ENCODE measurements at regions not wholly inside any gene's neighbourhood (a gene's known extent, or its start where the extent isn't known, plus 50 kb on each side); places are given as distances from the start of the nearest gene placed in this dataset.

DNA sequence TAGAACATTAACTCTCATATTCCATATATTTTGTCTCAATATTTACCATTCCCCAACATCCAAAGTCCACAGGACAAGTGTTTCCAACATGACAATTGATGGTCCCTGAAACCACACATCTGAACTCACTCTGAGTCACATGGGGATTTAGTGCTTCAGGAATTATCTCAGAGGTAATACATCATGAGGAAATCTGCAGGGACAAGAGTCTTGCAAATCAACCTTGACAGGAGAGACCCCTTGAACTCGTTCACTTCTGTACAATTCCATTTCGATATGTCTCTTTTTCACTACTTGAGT lies 119.7 kb upstream of the ABCA1 start (continued):
- TF ChIP-seq STAT1 (IDR thresholded peaks at IDR 0.05; ENCODE audit: unreplicated experiment) (no peak), JUNB (IDR thresholded peaks at IDR 0.05; ENCODE audit: unreplicated experiment) (no peak), ZNF114 (CRISPR knock-in tag; IDR thresholded peaks at IDR 0.05) (no peak), EZH2phosphoT487 (IDR thresholded peaks at IDR 0.05; ENCODE audit: unreplicated experiment) (no peak), CREB1 (CRISPR knock-in tag; IDR thresholded peaks at IDR 0.05; ENCODE audit: low read depth) (no peak)
- TF ChIP-seq, protein P1, sequence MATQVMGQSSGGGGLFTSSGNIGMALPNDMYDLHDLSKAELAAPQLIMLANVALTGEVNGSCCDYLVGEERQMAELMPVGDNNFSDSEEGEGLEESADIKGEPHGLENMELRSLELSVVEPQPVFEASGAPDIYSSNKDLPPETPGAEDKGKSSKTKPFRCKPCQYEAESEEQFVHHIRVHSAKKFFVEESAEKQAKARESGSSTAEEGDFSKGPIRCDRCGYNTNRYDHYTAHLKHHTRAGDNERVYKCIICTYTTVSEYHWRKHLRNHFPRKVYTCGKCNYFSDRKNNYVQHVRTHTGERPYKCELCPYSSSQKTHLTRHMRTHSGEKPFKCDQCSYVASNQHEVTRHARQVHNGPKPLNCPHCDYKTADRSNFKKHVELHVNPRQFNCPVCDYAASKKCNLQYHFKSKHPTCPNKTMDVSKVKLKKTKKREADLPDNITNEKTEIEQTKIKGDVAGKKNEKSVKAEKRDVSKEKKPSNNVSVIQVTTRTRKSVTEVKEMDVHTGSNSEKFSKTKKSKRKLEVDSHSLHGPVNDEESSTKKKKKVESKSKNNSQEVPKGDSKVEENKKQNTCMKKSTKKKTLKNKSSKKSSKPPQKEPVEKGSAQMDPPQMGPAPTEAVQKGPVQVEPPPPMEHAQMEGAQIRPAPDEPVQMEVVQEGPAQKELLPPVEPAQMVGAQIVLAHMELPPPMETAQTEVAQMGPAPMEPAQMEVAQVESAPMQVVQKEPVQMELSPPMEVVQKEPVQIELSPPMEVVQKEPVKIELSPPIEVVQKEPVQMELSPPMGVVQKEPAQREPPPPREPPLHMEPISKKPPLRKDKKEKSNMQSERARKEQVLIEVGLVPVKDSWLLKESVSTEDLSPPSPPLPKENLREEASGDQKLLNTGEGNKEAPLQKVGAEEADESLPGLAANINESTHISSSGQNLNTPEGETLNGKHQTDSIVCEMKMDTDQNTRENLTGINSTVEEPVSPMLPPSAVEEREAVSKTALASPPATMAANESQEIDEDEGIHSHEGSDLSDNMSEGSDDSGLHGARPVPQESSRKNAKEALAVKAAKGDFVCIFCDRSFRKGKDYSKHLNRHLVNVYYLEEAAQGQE (IDR thresholded peaks at IDR 0.05; ENCODE audit: unreplicated experiment), result no peak

DNA sequence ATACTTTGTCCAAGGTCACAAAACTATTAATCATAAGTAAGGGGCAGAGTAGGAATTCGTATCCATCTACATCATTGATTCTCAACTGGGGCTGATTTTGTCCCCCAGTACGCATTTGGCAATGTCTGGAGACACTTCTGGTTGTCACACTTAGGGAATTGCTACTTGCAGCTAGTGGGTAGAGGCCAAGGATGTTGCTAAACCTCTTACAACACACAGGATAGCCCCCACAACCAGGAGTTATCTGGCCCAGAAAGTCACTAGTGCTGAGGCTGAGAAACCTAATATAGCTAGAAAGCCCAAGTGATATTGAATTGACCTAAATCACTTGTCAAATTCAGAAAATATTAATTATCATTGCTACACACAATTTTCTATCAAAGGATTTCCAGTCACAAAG lies 120.4 kb upstream of the ABCA1 start:
- H3K4me3 ChIP-seq, result no peak overlapping the region
- no peaks in the 10 kb centered on the region for H4K20me1 ChIP-seq (replicated peaks; ENCODE audit: insufficient read depth)
- no peak for ATAC-seq
- H3K9me3 Mint-ChIP-seq, result no peaks in the 10 kb centered on the region
- H2AFZ ChIP-seq, result no peak overlapping the region
- no peak for DNase-seq (ENCODE audit: low spot score)
- no peaks in the 10 kb centered on the region for H3F3A ChIP-seq (replicated peaks; ENCODE audit: low read depth)
- H3K4me1 ChIP-seq (ENCODE audit: insufficient read depth), result no peaks in the 10 kb centered on the region
- H3K4me1 Mint-ChIP-seq, result peaks cover 14% of the 10 kb centered on the region
- H3K27ac ChIP-seq (ENCODE audit: low read depth), result no peak overlapping the region
- H3K27me3 Mint-ChIP-seq (ENCODE audit: insufficient read depth, low read depth, poor library complexity), result peaks cover 6% of the 10 kb centered on the region
- H3K27me3 ChIP-seq (ENCODE audit: insufficient read depth), result no peaks in the 10 kb centered on the region
- H3K36me3 Mint-ChIP-seq (ENCODE audit: low read depth), result no peaks in the 10 kb centered on the region
- H3K4me3 Mint-ChIP-seq, result no peak overlapping the region
- H3K4me2 ChIP-seq, result no peak overlapping the region
- H3K9me2 ChIP-seq (ENCODE audit: insufficient read depth), result peaks cover 8% of the 10 kb centered on the region; the same call in 1 of the 2 replicates
- H3K27ac Mint-ChIP-seq, result no peak overlapping the region
- H3K79me2 ChIP-seq (replicated peaks; ENCODE audit: insufficient read depth), result no peaks in the 10 kb centered on the region
- H3K36me3 ChIP-seq (ENCODE audit: insufficient read depth), result no peaks in the 10 kb centered on the region
- TF ChIP-seq POLR2AphosphoS5 (IDR thresholded peaks at IDR 0.05; ENCODE audit: low read depth) (no peak), EZH2phosphoT487 (IDR thresholded peaks at IDR 0.05; ENCODE audit: unreplicated experiment) (no peak), STAT1 (IDR thresholded peaks at IDR 0.05; ENCODE audit: unreplicated experiment) (no peak), NANOG (IDR thresholded peaks at IDR 0.05; ENCODE audit: borderline replicate concordance) (no peak), CREB1 (CRISPR knock-in tag; IDR thresholded peaks at IDR 0.05; ENCODE audit: low read depth) (no peak), JUNB (IDR thresholded peaks at IDR 0.05; ENCODE audit: unreplicated experiment) (no peak)
- TF ChIP-seq, protein P2, sequence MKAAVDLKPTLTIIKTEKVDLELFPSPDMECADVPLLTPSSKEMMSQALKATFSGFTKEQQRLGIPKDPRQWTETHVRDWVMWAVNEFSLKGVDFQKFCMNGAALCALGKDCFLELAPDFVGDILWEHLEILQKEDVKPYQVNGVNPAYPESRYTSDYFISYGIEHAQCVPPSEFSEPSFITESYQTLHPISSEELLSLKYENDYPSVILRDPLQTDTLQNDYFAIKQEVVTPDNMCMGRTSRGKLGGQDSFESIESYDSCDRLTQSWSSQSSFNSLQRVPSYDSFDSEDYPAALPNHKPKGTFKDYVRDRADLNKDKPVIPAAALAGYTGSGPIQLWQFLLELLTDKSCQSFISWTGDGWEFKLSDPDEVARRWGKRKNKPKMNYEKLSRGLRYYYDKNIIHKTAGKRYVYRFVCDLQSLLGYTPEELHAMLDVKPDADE (IDR thresholded peaks at IDR 0.05), result no peak
- TF ChIP-seq, protein P3, sequence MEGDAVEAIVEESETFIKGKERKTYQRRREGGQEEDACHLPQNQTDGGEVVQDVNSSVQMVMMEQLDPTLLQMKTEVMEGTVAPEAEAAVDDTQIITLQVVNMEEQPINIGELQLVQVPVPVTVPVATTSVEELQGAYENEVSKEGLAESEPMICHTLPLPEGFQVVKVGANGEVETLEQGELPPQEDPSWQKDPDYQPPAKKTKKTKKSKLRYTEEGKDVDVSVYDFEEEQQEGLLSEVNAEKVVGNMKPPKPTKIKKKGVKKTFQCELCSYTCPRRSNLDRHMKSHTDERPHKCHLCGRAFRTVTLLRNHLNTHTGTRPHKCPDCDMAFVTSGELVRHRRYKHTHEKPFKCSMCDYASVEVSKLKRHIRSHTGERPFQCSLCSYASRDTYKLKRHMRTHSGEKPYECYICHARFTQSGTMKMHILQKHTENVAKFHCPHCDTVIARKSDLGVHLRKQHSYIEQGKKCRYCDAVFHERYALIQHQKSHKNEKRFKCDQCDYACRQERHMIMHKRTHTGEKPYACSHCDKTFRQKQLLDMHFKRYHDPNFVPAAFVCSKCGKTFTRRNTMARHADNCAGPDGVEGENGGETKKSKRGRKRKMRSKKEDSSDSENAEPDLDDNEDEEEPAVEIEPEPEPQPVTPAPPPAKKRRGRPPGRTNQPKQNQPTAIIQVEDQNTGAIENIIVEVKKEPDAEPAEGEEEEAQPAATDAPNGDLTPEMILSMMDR (conservative IDR thresholded peaks at IDR 0.05; ENCODE audit: low read depth in 2 of 2), result no peak
- TF ChIP-seq, protein P4, sequence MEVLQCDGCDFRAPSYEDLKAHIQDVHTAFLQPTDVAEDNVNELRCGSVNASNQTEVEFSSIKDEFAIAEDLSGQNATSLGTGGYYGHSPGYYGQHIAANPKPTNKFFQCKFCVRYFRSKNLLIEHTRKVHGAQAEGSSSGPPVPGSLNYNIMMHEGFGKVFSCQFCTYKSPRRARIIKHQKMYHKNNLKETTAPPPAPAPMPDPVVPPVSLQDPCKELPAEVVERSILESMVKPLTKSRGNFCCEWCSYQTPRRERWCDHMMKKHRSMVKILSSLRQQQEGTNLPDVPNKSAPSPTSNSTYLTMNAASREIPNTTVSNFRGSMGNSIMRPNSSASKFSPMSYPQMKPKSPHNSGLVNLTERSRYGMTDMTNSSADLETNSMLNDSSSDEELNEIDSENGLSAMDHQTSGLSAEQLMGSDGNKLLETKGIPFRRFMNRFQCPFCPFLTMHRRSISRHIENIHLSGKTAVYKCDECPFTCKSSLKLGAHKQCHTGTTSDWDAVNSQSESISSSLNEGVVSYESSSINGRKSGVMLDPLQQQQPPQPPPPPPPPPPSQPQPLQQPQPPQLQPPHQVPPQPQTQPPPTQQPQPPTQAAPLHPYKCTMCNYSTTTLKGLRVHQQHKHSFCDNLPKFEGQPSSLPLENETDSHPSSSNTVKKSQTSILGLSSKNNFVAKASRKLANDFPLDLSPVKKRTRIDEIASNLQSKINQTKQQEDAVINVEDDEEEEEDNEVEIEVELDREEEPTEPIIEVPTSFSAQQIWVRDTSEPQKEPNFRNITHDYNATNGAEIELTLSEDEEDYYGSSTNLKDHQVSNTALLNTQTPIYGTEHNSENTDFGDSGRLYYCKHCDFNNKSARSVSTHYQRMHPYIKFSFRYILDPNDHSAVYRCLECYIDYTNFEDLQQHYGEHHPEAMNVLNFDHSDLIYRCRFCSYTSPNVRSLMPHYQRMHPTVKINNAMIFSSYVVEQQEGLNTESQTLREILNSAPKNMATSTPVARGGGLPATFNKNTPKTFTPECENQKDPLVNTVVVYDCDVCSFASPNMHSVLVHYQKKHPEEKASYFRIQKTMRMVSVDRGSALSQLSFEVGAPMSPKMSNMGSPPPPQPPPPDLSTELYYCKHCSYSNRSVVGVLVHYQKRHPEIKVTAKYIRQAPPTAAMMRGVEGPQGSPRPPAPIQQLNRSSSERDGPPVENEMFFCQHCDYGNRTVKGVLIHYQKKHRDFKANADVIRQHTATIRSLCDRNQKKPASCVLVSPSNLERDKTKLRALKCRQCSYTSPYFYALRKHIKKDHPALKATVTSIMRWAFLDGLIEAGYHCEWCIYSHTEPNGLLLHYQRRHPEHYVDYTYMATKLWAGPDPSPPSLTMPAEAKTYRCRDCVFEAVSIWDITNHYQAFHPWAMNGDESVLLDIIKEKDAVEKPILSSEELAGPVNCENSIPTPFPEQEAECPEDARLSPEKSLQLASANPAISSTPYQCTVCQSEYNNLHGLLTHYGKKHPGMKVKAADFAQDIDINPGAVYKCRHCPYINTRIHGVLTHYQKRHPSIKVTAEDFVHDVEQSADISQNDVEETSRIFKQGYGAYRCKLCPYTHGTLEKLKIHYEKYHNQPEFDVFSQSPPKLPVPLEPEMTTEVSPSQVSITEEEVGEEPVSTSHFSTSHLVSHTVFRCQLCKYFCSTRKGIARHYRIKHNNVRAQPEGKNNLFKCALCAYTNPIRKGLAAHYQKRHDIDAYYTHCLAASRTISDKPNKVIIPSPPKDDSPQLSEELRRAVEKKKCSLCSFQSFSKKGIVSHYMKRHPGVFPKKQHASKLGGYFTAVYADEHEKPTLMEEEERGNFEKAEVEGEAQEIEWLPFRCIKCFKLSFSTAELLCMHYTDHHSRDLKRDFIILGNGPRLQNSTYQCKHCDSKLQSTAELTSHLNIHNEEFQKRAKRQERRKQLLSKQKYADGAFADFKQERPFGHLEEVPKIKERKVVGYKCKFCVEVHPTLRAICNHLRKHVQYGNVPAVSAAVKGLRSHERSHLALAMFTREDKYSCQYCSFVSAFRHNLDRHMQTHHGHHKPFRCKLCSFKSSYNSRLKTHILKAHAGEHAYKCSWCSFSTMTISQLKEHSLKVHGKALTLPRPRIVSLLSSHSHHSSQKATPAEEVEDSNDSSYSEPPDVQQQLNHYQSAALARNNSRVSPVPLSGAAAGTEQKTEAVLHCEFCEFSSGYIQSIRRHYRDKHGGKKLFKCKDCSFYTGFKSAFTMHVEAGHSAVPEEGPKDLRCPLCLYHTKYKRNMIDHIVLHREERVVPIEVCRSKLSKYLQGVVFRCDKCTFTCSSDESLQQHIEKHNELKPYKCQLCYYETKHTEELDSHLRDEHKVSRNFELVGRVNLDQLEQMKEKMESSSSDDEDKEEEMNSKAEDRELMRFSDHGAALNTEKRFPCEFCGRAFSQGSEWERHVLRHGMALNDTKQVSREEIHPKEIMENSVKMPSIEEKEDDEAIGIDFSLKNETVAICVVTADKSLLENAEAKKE (CRISPR knock-in tag; IDR thresholded peaks at IDR 0.05), result no peak
